ENCODE measurements at regions not wholly inside any gene's neighbourhood (a gene's known extent, or its start where the extent isn't known, plus 50 kb on each side); places are given as distances from the start of the nearest gene placed in this dataset.

- TF ChIP-seq CTCF (IDR thresholded peaks at IDR 0.05) (no peak), POLR2A (IDR thresholded peaks at IDR 0.05) (no peak)
Measured at GRCh38 chr3:188043891-188044290, 110.1 kb upstream of the LPP start.

Measured in Peyer's patch (tissue), 4 donors.